DOHH2 (cell line): ENCODE measurements at regions not wholly inside any gene's neighbourhood (a gene's known extent, or its start where the extent isn't known, plus 50 kb on each side); places are given as distances from the start of the nearest gene placed in this dataset.

Experiments used
- H3F3A ChIP-seq: fragments of 200-600 bp; sonication (generic), shearing (Covaris generic); 2 replicates; pipeline ENCODE4 v1.6.0; 2016; ENCODE audit warnings: antibody characterized with exemption, mild to moderate bottlenecking; ENCODE audit not compliant: control insufficient read depth, insufficient read depth
- H3K27ac ChIP-seq: fragments of 200-600 bp; sonication (generic); 2 replicates; pipeline ENCODE4 v1.5.1; 2014; ENCODE audit warnings: low read depth, mild to moderate bottlenecking, low read length, moderate library complexity
- H3K27me3 ChIP-seq: fragments of 200-600 bp; sonication (generic); 2 replicates; pipeline ENCODE4 v1.6.1; 2014; ENCODE audit warnings: mild to moderate bottlenecking, low read length, mixed read lengths; ENCODE audit not compliant: control insufficient read depth
- H3K36me3 ChIP-seq: fragments of 200-600 bp; sonication (generic); 2 replicates; pipeline ENCODE4 v1.6.1; 2014; ENCODE audit warnings: mild to moderate bottlenecking, low read length, moderate library complexity, mixed read lengths; ENCODE audit not compliant: control insufficient read depth
- H3K4me1 ChIP-seq: fragments of 200-600 bp; sonication (generic); 2 replicates; pipeline ENCODE4 v1.6.1; 2014; ENCODE audit warnings: mild to moderate bottlenecking, low read length, mixed read lengths; ENCODE audit not compliant: control insufficient read depth
- H3K4me2 ChIP-seq: fragments of 200-600 bp; sonication (generic); 2 replicates; pipeline ENCODE4 v1.6.0; 2014; ENCODE audit warnings: mild to moderate bottlenecking, low read length, moderate library complexity
- H3K4me3 ChIP-seq: fragments of 200-600 bp; sonication (generic); 2 replicates; pipeline ENCODE4 v1.5.1; 2014; ENCODE audit warnings: mild to moderate bottlenecking, low read length, mixed read lengths
- H3K79me2 ChIP-seq: fragments of 200-600 bp; sonication (generic); 2 replicates; pipeline ENCODE4 v1.6.1; 2014; ENCODE audit warnings: mild to moderate bottlenecking, low read length, mixed read lengths; ENCODE audit not compliant: control insufficient read depth
- H3K9me2 ChIP-seq: fragments of 200-600 bp; sonication (generic); replicated peaks from 2 replicates; pipeline ENCODE4 v1.6.1; 2014; ENCODE audit warnings: mild to moderate bottlenecking, low read length, mixed read lengths; ENCODE audit not compliant: control insufficient read depth
- H3K9me3 ChIP-seq: fragments of 200-600 bp; sonication (generic); 2 replicates; pipeline ENCODE4 v1.6.1; 2014; ENCODE audit warnings: antibody characterized with exemption, low read length, mixed read lengths; ENCODE audit not compliant: control insufficient read depth, insufficient read depth
- H4K20me1 ChIP-seq: fragments of 200-600 bp; sonication (generic); 2 replicates; pipeline ENCODE4 v1.6.0; 2014; ENCODE audit warnings: low read depth, mild to moderate bottlenecking, antibody characterized with exemption, low read length, moderate library complexity; ENCODE audit not compliant: control insufficient read depth, insufficient read depth
- EZH2phosphoT487 ChIP-seq: fragments of 200-600 bp; sonication (generic); IDR thresholded peaks from 2 replicates; pipeline ENCODE4 v1.6.1; 2017; ENCODE audit warnings: borderline replicate concordance, mild to moderate bottlenecking, antibody characterized with exemption, low read length, moderate library complexity, mixed read lengths
- TF ChIP-seq, protein P1 (sequence below): fragments of 200-600 bp; sonication (generic); IDR thresholded peaks from one replicate; pipeline ENCODE4 v1.5.1; 2014; ENCODE audit warnings: antibody characterized with exemption, mild to moderate bottlenecking, low read depth, low read length; ENCODE audit not compliant: poor library complexity, severe bottlenecking

- no peaks in the 10 kb centered on the region for H3K9me2 ChIP-seq
- TF ChIP-seq, protein P1, sequence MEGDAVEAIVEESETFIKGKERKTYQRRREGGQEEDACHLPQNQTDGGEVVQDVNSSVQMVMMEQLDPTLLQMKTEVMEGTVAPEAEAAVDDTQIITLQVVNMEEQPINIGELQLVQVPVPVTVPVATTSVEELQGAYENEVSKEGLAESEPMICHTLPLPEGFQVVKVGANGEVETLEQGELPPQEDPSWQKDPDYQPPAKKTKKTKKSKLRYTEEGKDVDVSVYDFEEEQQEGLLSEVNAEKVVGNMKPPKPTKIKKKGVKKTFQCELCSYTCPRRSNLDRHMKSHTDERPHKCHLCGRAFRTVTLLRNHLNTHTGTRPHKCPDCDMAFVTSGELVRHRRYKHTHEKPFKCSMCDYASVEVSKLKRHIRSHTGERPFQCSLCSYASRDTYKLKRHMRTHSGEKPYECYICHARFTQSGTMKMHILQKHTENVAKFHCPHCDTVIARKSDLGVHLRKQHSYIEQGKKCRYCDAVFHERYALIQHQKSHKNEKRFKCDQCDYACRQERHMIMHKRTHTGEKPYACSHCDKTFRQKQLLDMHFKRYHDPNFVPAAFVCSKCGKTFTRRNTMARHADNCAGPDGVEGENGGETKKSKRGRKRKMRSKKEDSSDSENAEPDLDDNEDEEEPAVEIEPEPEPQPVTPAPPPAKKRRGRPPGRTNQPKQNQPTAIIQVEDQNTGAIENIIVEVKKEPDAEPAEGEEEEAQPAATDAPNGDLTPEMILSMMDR, result no peak
- no peak for TF ChIP-seq EZH2phosphoT487
- H3K4me2 ChIP-seq, result no peak overlapping the region
- H3K79me2 ChIP-seq, result no peaks in the 10 kb centered on the region
- no peaks in the 10 kb centered on the region for H3K36me3 ChIP-seq
- H4K20me1 ChIP-seq, result no peaks in the 10 kb centered on the region
- no peaks in the 10 kb centered on the region for H3K9me3 ChIP-seq
- no peak overlapping the region for H3K27ac ChIP-seq
- no peak overlapping the region for H3K4me3 ChIP-seq
- H3K4me1 ChIP-seq, result peaks cover 30% of the 10 kb centered on the region
- no peaks in the 10 kb centered on the region for H3F3A ChIP-seq
- H3K27me3 ChIP-seq, result no peaks in the 10 kb centered on the region
Measured at GRCh38 chr5:158560170-158560569, 539.5 kb downstream of the EBF1 start.

GRCh38 chr5:158559643-158560042 lies 540.1 kb downstream of the EBF1 start:
- Histone ChIP-seq H3K27me3 (no peaks in the 10 kb centered on the region), H3K4me3 (no peak overlapping the region), H3K4me2 (no peak overlapping the region), H3K9me3 (no peaks in the 10 kb centered on the region), H3K27ac (no peak overlapping the region), H3F3A (no peaks in the 10 kb centered on the region), H3K79me2 (no peaks in the 10 kb centered on the region), H3K36me3 (no peaks in the 10 kb centered on the region), H3K9me2 (no peaks in the 10 kb centered on the region), H3K4me1 (peaks cover 28% of the 10 kb centered on the region), H4K20me1 (no peaks in the 10 kb centered on the region)
- TF ChIP-seq, protein P1, result no peak
- no peak for TF ChIP-seq EZH2phosphoT487

DNA sequence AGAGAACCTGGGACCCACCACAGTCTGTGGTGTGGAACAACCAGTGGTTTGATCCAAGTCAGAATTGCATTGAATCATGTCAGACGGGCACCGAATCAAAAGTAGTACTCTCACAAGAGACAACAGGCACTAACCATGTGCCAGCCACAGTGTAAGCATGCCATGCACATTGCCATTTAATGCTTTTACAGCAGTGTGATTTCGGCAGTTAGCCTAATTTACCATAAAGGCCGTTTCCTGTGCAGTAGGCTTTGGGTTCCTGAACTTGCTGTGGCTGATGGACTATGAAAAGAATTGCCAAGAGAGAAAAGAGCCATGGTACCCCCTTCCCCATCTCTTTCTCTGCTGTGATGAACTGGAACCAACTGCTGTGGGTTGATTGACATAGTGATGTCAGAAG lies 540.6 kb downstream of the EBF1 start:
- Histone ChIP-seq H3K4me1 (peaks cover 22% of the 10 kb centered on the region), H3K9me3 (no peaks in the 10 kb centered on the region), H3K79me2 (no peaks in the 10 kb centered on the region), H3K4me2 (no peak overlapping the region), H3K27ac (no peak overlapping the region), H4K20me1 (no peaks in the 10 kb centered on the region), H3K27me3 (no peaks in the 10 kb centered on the region), H3F3A (no peaks in the 10 kb centered on the region), H3K36me3 (no peaks in the 10 kb centered on the region), H3K9me2 (no peaks in the 10 kb centered on the region), H3K4me3 (no peak overlapping the region)
- TF ChIP-seq EZH2phosphoT487, result no peak
- TF ChIP-seq, protein P1, result no peak

GRCh38 chr5:158553962-158554336 lies 545.8 kb downstream of the EBF1 start:
- no peak overlapping the region for H3K4me3 ChIP-seq
- H3K27me3 ChIP-seq, result no peaks in the 10 kb centered on the region
- no peak overlapping the region for H3K4me2 ChIP-seq
- H3K79me2 ChIP-seq, result no peaks in the 10 kb centered on the region
- TF ChIP-seq, protein P1, result no peak
- no peak for TF ChIP-seq EZH2phosphoT487
- H3K27ac ChIP-seq, result no peak overlapping the region
- H3K9me3 ChIP-seq, result 0 out of 2 replicates have a peak, but pooled peaks cover 5% of the 10 kb centered on the region
- no peaks in the 10 kb centered on the region for H4K20me1 ChIP-seq
- no peaks in the 10 kb centered on the region for H3K36me3 ChIP-seq
- no peaks in the 10 kb centered on the region for H3K9me2 ChIP-seq
- H3K4me1 ChIP-seq, result peaks cover 4% of the 10 kb centered on the region
- H3F3A ChIP-seq, result no peaks in the 10 kb centered on the region
